Astrocyte (in vitro differentiated cells and primary cell): ENCODE measurements at regions not wholly inside any gene's neighbourhood (a gene's known extent, or its start where the extent isn't known, plus 50 kb on each side); places are given as distances from the start of the nearest gene placed in this dataset.

Source experiments
- DNase-seq: peaks from one replicate; pipeline ENCODE4 v3.0.0-alpha.2; 2010; ENCODE audit warnings: low read depth
- FAIRE-seq: peaks from 2 replicates; lab custom pipeline; 2011; peaks lifted over from hg19 to GRCh38; lab: Jason Lieb, UNC
- H2AFZ ChIP-seq: 2 replicates; pipeline ENCODE4 v1.6.0; 2012; ENCODE audit warnings: low read depth, low read length, inconsistent platforms
- H3K27ac ChIP-seq: 2 replicates; pipeline ENCODE4 v1.5.1; 2011; ENCODE audit warnings: low read depth, low read length, inconsistent platforms
- H3K27me3 ChIP-seq: 2 replicates; pipeline ENCODE4 v1.6.0; 2011; ENCODE audit warnings: low read length, inconsistent platforms; ENCODE audit not compliant: insufficient read depth
- H3K36me3 ChIP-seq: 2 replicates; pipeline ENCODE4 v1.5.1; 2011; ENCODE audit warnings: low read length, inconsistent platforms; ENCODE audit not compliant: insufficient read depth
- H3K4me1 ChIP-seq: 2 replicates; pipeline ENCODE4 v1.5.1; 2011; ENCODE audit warnings: low read length, inconsistent platforms; ENCODE audit not compliant: insufficient read depth
- H3K4me2 ChIP-seq: 2 replicates; pipeline ENCODE4 v1.6.0; 2012; ENCODE audit warnings: low read length, inconsistent platforms
- H3K4me3 ChIP-seq: 2 replicates; pipeline ENCODE4 v1.5.1; 2011; ENCODE audit warnings: low read depth, mild to moderate bottlenecking, low read length, inconsistent platforms; ENCODE audit not compliant: insufficient read depth
- H3K79me2 ChIP-seq: 2 replicates; pipeline ENCODE4 v1.6.0; 2012; ENCODE audit warnings: mild to moderate bottlenecking, low read length, inconsistent platforms; ENCODE audit not compliant: insufficient read depth
- H3K9ac ChIP-seq: 2 replicates; pipeline ENCODE4 v1.6.0; 2012; ENCODE audit warnings: mild to moderate bottlenecking, low read length, inconsistent platforms
- H3K9me3 ChIP-seq: 2 replicates; pipeline ENCODE4 v1.5.1; 2012; ENCODE audit warnings: low read depth, mild to moderate bottlenecking, low read length, inconsistent platforms; ENCODE audit not compliant: insufficient read depth
- H4K20me1 ChIP-seq: 2 replicates; pipeline ENCODE4 v1.6.0; 2012; ENCODE audit warnings: low read length, inconsistent platforms; ENCODE audit not compliant: insufficient read depth
- H3K27ac Mint-ChIP-seq: one replicate; pipeline ENCODE4 v1.8.0; 2021; ENCODE audit warnings: mild to moderate bottlenecking, mixed read lengths; ENCODE audit not compliant: unreplicated experiment
- H3K27me3 Mint-ChIP-seq: one replicate; pipeline ENCODE4 v1.8.0; 2021; ENCODE audit warnings: low read depth, mixed read lengths; ENCODE audit not compliant: unreplicated experiment
- H3K36me3 Mint-ChIP-seq: one replicate; pipeline ENCODE4 v1.8.0; 2021; ENCODE audit warnings: low read depth, mixed read lengths; ENCODE audit not compliant: unreplicated experiment
- H3K4me1 Mint-ChIP-seq: one replicate; pipeline ENCODE4 v1.8.0; 2021; ENCODE audit warnings: low read depth, mixed read lengths; ENCODE audit not compliant: unreplicated experiment
- H3K4me3 Mint-ChIP-seq: one replicate; pipeline ENCODE4 v1.8.0; 2021; ENCODE audit warnings: mild to moderate bottlenecking, moderate library complexity, mixed read lengths; ENCODE audit not compliant: unreplicated experiment
- H3K9me3 Mint-ChIP-seq: one replicate; pipeline ENCODE4 v1.8.0; 2021; ENCODE audit warnings: mild to moderate bottlenecking, mixed read lengths; ENCODE audit not compliant: unreplicated experiment
- EZH2 ChIP-seq: IDR thresholded peaks from 2 replicates; pipeline ENCODE4 v1.6.1; 2012; ENCODE audit warnings: mild to moderate bottlenecking, low read length, inconsistent platforms; ENCODE audit not compliant: insufficient read depth
- TF ChIP-seq, protein P1 (sequence below): IDR thresholded peaks from 2 replicates; pipeline ENCODE4 v1.5.1; 2011; ENCODE audit warnings: low read depth, mild to moderate bottlenecking, inconsistent platforms, low read length, moderate library complexity; ENCODE audit not compliant: insufficient read depth

DNA sequence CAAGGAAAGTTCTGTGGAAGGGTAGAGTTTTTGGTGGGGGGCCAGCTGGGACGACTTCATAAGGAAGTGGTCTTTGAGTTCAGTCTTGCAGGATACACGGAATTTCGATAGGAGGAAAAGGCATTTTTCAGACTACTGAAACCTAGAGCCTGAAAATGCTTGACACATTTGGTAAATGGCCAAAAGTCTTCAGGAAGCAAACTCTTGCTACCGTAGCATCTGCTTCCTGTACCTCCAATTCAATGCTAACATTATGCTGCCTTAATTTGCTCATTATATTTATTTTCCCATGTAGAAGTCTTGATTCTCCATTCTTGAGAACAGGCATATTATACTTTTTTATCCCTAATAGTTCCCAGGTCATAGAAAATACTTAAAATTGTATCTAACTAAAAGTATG, 129.3 kb upstream of the MED13 start:
- no peak overlapping the region for H3K27ac Mint-ChIP-seq

DNA sequence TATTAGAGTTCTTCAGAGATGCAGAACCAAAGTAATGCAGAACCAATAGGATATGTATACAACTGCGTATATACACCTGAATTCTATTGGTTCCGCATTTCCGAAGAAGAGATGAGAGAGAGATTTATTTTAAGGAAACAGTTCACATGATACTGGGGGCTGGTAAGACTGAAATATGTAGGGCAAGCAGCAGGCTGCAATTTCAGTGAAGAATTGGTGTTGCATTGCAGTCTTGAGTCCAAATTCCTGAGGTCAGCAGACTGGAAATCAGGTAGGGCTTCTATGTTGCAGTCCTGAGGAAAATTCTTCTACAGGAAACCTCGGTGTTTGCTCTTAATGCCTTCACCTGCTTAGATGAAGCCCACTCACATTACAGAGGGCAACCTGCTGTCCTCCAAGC, 128.2 kb upstream of the MED13 start:
- no peak for TF ChIP-seq EZH2
- TF ChIP-seq, protein P1, sequence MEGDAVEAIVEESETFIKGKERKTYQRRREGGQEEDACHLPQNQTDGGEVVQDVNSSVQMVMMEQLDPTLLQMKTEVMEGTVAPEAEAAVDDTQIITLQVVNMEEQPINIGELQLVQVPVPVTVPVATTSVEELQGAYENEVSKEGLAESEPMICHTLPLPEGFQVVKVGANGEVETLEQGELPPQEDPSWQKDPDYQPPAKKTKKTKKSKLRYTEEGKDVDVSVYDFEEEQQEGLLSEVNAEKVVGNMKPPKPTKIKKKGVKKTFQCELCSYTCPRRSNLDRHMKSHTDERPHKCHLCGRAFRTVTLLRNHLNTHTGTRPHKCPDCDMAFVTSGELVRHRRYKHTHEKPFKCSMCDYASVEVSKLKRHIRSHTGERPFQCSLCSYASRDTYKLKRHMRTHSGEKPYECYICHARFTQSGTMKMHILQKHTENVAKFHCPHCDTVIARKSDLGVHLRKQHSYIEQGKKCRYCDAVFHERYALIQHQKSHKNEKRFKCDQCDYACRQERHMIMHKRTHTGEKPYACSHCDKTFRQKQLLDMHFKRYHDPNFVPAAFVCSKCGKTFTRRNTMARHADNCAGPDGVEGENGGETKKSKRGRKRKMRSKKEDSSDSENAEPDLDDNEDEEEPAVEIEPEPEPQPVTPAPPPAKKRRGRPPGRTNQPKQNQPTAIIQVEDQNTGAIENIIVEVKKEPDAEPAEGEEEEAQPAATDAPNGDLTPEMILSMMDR, result no peak
- H3K9me3 Mint-ChIP-seq, result peaks cover 4% of the 10 kb centered on the region
- Histone ChIP-seq H3K79me2 (no peaks in the 10 kb centered on the region), H2AFZ (no peak overlapping the region), H3K4me2 (no peak overlapping the region), H3K9me3 (no peaks in the 10 kb centered on the region), H3K9ac (no peak overlapping the region), H3K4me1 (no peaks in the 10 kb centered on the region), H4K20me1 (no peaks in the 10 kb centered on the region), H3K27me3 (peaks cover 3% of the 10 kb centered on the region), H3K36me3 (no peaks in the 10 kb centered on the region), H3K27ac (no peak overlapping the region), H3K4me3 (no peak overlapping the region)
- DNase-seq, result no peak
- no peak overlapping the region for H3K27ac Mint-ChIP-seq
- no peak overlapping the region for H3K4me3 Mint-ChIP-seq
- H3K27me3 Mint-ChIP-seq, result peaks cover 4% of the 10 kb centered on the region
- no peaks in the 10 kb centered on the region for H3K36me3 Mint-ChIP-seq
- no peak for FAIRE-seq
- peaks cover 3% of the 10 kb centered on the region for H3K4me1 Mint-ChIP-seq

More for the DNA sequence above, 129.3 kb upstream of the MED13 start:
- FAIRE-seq (no peak), DNase-seq (no peak)
- Histone ChIP-seq H3K4me3 (no peak overlapping the region), H3K9ac (no peak overlapping the region), H3K36me3 (no peaks in the 10 kb centered on the region), H3K9me3 (no peaks in the 10 kb centered on the region), H2AFZ (no peak overlapping the region), H3K4me2 (no peak overlapping the region), H3K79me2 (no peaks in the 10 kb centered on the region), H4K20me1 (no peaks in the 10 kb centered on the region), H3K27ac (no peak overlapping the region), H3K27me3 (no peaks in the 10 kb centered on the region), H3K4me1 (no peaks in the 10 kb centered on the region)
- H3K4me3 Mint-ChIP-seq, result no peak overlapping the region
- peaks cover 4% of the 10 kb centered on the region for H3K27me3 Mint-ChIP-seq
- peaks cover 4% of the 10 kb centered on the region for H3K9me3 Mint-ChIP-seq
- TF ChIP-seq, protein P1, result no peak
- no peak for TF ChIP-seq EZH2
- no peaks in the 10 kb centered on the region for H3K36me3 Mint-ChIP-seq
- peaks cover 3% of the 10 kb centered on the region for H3K4me1 Mint-ChIP-seq

DNA sequence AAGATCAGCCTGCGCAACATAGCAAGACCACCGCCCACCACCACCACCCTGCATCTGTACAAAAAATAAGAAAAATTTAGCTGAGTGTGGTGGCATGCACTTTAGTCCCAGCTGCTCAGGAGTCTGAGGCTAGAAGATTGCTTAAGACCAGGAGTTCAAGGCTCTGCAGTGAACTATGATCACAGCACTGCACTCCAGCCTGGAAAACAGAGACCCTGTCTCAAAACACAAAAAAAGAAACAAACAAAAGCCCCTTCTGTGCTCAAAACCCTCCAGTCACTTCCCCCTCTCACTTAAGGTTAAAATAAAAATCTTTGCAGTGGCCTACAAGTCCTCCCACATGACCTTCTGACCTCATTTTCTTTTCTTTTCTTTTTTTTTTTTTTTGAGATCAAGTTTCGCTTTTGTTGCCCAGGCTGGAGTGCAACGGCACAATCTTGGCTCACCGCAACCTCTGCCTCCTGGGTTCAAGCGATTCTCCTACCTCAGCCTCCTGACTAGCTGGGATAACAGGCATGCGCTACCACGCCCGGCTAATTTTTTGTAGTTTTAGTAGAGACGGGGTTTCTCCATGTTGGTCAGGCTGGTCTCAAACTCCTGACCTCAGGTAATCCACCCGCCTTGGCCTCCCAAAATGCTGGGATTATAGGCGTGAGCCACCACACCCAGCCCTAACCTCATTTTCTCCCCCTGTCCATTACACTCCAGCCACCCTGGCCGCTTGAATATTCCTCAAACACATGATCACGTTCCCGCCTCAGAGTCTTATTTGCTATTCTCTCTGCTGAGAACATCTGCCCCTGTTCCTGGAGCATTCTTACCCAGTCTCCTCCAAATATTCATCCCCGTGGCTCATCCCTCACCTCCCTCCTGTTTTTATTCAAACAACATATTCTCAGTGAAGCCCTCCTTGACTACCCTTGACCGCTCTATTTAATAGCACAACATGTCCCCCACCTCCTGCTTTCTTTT, 126.6 kb upstream of the MED13 start:
- H3K36me3 Mint-ChIP-seq, result no peaks in the 10 kb centered on the region
- no peak overlapping the region for H2AFZ ChIP-seq
- no peak overlapping the region for H3K4me2 ChIP-seq
- H3K27ac ChIP-seq, result no peak overlapping the region
- H3K4me1 ChIP-seq, result no peaks in the 10 kb centered on the region
- H3K27ac Mint-ChIP-seq, result no peak overlapping the region
- no peak for TF ChIP-seq EZH2
- TF ChIP-seq, protein P1, result no peak
- H3K27me3 Mint-ChIP-seq, result peaks cover 4% of the 10 kb centered on the region
- H3K4me3 ChIP-seq, result no peak overlapping the region
- no peaks in the 10 kb centered on the region for H3K36me3 ChIP-seq
- FAIRE-seq (no peak), DNase-seq (no peak)
- H3K27me3 ChIP-seq, result peaks cover 3% of the 10 kb centered on the region
- H4K20me1 ChIP-seq, result no peaks in the 10 kb centered on the region
- H3K4me1 Mint-ChIP-seq, result peaks cover 3% of the 10 kb centered on the region
- H3K79me2 ChIP-seq, result no peaks in the 10 kb centered on the region
- peaks cover 4% of the 10 kb centered on the region for H3K9me3 Mint-ChIP-seq
- no peak overlapping the region for H3K9ac ChIP-seq
- no peaks in the 10 kb centered on the region for H3K9me3 ChIP-seq
- H3K4me3 Mint-ChIP-seq, result no peak overlapping the region
